ENCODE measurements at regions not wholly inside any gene's neighbourhood (a gene's known extent, or its start where the extent isn't known, plus 50 kb on each side); places are given as distances from the start of the nearest gene placed in this dataset.

DNA sequence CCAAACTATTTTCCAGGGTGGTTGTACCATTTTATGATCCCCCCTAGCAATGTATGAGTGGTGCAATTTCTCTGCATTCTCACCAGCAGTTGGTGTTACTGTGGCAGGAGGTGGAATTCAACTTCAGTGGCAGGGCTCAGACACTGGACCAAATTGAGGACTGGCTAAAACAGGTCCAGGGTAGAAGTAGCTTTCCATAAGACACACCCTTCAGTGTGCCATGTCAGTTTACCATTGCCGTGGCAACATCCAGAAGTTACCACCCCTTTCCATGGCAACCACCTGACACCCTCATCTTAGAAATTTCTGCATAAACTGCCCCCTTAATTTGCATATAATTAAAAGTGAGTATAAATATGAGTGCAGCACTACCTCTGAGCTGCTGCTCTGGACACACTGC is 180.7 kb upstream of the GGTLC1 start:
- Mint-ChIP-seq H3K27ac (ENCODE audit: unreplicated experiment) (no peak overlapping the region), H3K9me3 (ENCODE audit: low read depth, unreplicated experiment) (peaks cover 2% of the 10 kb centered on the region), H3K4me1 (ENCODE audit: low read depth, unreplicated experiment) (no peaks in the 10 kb centered on the region), H3K4me3 (ENCODE audit: low read depth, unreplicated experiment) (no peak overlapping the region), H3K36me3 (ENCODE audit: insufficient read depth, unreplicated experiment) (no peaks in the 10 kb centered on the region), H3K27me3 (ENCODE audit: unreplicated experiment) (no peaks in the 10 kb centered on the region)
- CTCF ChIA-PET = no interaction called here
- intact Hi-C loops (cut with micrococcal nuclease; ENCODE audit: unreplicated experiment) = no loop called here
- no TSS peak for BruUV-seq (replicated peaks)
- no peak for DNase-seq
- TF ChIP-seq, protein P1, sequence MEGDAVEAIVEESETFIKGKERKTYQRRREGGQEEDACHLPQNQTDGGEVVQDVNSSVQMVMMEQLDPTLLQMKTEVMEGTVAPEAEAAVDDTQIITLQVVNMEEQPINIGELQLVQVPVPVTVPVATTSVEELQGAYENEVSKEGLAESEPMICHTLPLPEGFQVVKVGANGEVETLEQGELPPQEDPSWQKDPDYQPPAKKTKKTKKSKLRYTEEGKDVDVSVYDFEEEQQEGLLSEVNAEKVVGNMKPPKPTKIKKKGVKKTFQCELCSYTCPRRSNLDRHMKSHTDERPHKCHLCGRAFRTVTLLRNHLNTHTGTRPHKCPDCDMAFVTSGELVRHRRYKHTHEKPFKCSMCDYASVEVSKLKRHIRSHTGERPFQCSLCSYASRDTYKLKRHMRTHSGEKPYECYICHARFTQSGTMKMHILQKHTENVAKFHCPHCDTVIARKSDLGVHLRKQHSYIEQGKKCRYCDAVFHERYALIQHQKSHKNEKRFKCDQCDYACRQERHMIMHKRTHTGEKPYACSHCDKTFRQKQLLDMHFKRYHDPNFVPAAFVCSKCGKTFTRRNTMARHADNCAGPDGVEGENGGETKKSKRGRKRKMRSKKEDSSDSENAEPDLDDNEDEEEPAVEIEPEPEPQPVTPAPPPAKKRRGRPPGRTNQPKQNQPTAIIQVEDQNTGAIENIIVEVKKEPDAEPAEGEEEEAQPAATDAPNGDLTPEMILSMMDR (IDR thresholded peaks at IDR 0.05; ENCODE audit: unreplicated experiment) = no peak

DNA sequence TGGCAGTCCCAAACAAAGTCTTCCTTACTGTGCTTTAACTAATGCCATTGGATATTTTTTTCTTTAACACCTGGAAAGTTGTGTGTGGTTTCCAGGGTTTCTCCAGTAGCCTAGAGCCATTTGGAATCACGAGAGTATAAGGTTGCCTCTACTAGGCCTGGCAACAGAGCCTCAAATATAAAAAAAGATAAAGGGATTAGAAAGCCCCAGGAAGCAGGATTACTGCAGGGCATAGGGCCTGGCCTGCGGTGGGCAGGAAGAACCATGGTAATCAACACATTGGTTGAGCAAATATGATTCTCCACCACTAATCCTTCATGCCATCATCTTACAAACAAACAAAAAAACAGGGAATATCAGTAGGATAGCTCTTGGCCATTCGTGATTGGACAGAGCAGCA is 177.8 kb upstream of the GGTLC1 start:
- intact Hi-C loops (cut with micrococcal nuclease; ENCODE audit: unreplicated experiment) = no loop called here
- CTCF ChIA-PET = no interaction called here
- DNase-seq = no peak
- Mint-ChIP-seq H3K27me3 (ENCODE audit: unreplicated experiment) (no peaks in the 10 kb centered on the region), H3K9me3 (ENCODE audit: low read depth, unreplicated experiment) (no peaks in the 10 kb centered on the region), H3K36me3 (ENCODE audit: insufficient read depth, unreplicated experiment) (no peaks in the 10 kb centered on the region), H3K27ac (ENCODE audit: unreplicated experiment) (no peak overlapping the region), H3K4me1 (ENCODE audit: low read depth, unreplicated experiment) (no peaks in the 10 kb centered on the region), H3K4me3 (ENCODE audit: low read depth, unreplicated experiment) (no peak overlapping the region)
- TF ChIP-seq, protein P1 (IDR thresholded peaks at IDR 0.05; ENCODE audit: unreplicated experiment) = no peak
- BruUV-seq (replicated peaks) = no TSS peak

DNA sequence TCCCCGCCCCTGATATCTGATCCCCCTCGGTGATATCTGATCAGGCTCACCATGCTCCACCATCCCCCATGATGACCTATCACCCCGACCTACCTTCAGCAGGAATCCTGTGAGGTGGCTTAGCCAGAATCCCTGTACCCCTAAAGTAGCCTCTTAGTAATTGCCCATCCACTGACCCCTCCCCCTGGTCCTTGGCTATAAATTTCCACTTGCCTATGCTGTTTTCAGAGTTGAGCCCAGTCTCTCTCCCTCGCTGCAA is 177.5 kb upstream of the GGTLC1 start:
- Mint-ChIP-seq H3K4me1 (ENCODE audit: low read depth, unreplicated experiment) (no peaks in the 10 kb centered on the region), H3K4me3 (ENCODE audit: low read depth, unreplicated experiment) (no peak overlapping the region), H3K36me3 (ENCODE audit: insufficient read depth, unreplicated experiment) (no peaks in the 10 kb centered on the region), H3K9me3 (ENCODE audit: low read depth, unreplicated experiment) (no peaks in the 10 kb centered on the region), H3K27me3 (ENCODE audit: unreplicated experiment) (no peaks in the 10 kb centered on the region), H3K27ac (ENCODE audit: unreplicated experiment) (no peak overlapping the region)
- intact Hi-C loops (cut with micrococcal nuclease; ENCODE audit: unreplicated experiment) = no loop called here
- TF ChIP-seq, protein P1 (IDR thresholded peaks at IDR 0.05; ENCODE audit: unreplicated experiment) = no peak
- CTCF ChIA-PET = no interaction called here
- no TSS peak for BruUV-seq (replicated peaks)
- no peak for DNase-seq

DNA sequence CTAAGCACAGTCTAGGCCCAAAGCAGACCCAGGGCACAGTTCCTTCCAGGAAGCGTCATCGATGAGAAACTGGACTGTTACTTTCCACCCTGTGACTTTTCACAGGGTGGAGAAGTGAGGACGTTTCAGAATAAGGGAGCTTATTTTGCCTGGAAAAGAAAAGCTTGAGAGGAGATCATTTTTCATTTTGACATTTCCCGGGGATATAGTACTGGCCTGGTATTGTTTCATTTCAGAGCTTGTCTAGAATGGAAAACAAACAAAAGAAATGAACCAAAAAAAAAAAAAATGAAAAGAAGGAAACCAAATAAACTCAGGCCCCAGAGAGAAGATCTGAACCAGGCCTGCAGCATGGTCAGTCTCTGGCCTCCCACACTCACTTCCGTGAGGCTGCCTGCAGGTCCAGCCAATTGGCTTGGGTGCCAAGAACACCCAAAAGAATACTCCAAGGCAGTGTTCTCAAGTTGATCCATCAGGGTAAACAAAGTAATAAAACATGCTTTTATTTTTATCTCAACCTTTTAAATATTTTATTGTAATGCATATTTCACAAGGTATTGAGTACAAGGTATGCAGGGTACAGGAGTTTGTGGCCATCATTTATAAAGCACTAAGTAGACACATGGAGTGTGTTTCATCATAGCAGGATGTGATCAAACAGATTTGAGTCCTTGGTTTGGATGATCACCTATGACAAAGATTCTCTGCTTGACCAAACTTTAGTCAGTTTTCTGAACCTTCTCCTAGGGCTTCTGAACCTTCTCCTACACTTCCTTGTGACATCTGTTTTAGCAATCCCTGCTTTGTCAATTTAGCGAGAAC is 176.9 kb upstream of the GGTLC1 start:
- Mint-ChIP-seq H3K4me3 (ENCODE audit: low read depth, unreplicated experiment) (no peak overlapping the region), H3K36me3 (ENCODE audit: insufficient read depth, unreplicated experiment) (no peaks in the 10 kb centered on the region), H3K4me1 (ENCODE audit: low read depth, unreplicated experiment) (no peaks in the 10 kb centered on the region), H3K27me3 (ENCODE audit: unreplicated experiment) (no peaks in the 10 kb centered on the region), H3K9me3 (ENCODE audit: low read depth, unreplicated experiment) (no peaks in the 10 kb centered on the region), H3K27ac (ENCODE audit: unreplicated experiment) (no peak overlapping the region)
- TF ChIP-seq, protein P1 (IDR thresholded peaks at IDR 0.05; ENCODE audit: unreplicated experiment) = no peak
- DNase-seq = no peak
- CTCF ChIA-PET = no interaction called here
- intact Hi-C loops (cut with micrococcal nuclease; ENCODE audit: unreplicated experiment) = no loop called here
- BruUV-seq (replicated peaks) = no TSS peak
